ENCODE measurements at regions not wholly inside any gene's neighbourhood (a gene's known extent, or its start where the extent isn't known, plus 50 kb on each side); places are given as distances from the start of the nearest gene placed in this dataset.

DNA sequence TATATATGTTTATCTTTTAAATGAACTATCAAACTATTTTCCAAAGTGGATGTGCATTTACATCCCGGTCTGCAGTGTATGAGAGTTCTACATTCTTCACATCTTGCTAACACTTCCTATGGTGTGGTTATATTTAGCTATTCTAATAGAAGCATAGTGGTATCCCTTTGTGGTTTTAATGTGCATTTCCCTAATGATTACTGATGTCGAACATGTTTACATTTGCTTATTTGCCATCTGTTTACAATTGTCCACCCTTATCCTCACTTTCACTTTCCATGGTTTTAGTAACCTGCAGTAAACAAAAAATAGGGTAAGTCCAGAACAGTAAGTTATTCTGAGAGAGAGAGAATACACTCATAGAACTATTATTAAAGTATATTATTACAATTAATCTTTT, 360.5 kb upstream of the NAALADL2 start:
- intact Hi-C loops (cut with DNase I; ENCODE audit: low total_unique reads), result no loop called here
- Histone ChIP-seq H3K4me3 (no peak overlapping the region), H3K36me3 (no peaks in the 10 kb centered on the region), H3K27me3 (no peaks in the 10 kb centered on the region), H3K4me1 (peaks cover 0 to 4% of the 10 kb centered on the region in 2 donors), H3K9me3 (no peaks in the 10 kb centered on the region), H3K27ac (no peak overlapping the region)
- no peak for DNase-seq
- TF ChIP-seq, protein P1, sequence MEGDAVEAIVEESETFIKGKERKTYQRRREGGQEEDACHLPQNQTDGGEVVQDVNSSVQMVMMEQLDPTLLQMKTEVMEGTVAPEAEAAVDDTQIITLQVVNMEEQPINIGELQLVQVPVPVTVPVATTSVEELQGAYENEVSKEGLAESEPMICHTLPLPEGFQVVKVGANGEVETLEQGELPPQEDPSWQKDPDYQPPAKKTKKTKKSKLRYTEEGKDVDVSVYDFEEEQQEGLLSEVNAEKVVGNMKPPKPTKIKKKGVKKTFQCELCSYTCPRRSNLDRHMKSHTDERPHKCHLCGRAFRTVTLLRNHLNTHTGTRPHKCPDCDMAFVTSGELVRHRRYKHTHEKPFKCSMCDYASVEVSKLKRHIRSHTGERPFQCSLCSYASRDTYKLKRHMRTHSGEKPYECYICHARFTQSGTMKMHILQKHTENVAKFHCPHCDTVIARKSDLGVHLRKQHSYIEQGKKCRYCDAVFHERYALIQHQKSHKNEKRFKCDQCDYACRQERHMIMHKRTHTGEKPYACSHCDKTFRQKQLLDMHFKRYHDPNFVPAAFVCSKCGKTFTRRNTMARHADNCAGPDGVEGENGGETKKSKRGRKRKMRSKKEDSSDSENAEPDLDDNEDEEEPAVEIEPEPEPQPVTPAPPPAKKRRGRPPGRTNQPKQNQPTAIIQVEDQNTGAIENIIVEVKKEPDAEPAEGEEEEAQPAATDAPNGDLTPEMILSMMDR (IDR thresholded peaks at IDR 0.05), result no peak
- TF ChIP-seq POLR2A (IDR thresholded peaks at IDR 0.05), result no peak

DNA sequence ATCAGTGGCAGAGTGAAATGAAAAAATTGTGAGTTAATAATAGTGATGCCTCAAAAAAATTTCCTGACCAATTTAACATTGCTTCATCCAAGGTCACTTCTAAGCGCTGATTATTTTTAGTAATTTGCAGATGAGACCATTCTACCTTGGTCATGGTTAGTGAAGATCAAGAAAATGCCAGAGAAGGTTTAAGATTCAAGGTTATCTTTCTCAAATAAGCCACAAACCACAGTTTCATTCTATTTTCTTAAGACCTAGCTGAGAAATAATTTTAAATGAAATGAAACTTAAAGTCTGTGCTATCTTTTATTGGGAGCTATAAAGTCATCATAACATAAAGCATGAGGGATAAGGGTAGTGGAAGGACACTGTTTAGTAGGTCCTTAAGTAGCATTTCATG, 353.9 kb upstream of the NAALADL2 start:
- Histone ChIP-seq H3K36me3 (no peaks in the 10 kb centered on the region), H3K4me1 (no peaks in the 10 kb centered on the region), H3K27ac (no peak overlapping the region), H3K27me3 (no peaks in the 10 kb centered on the region), H3K9me3 (no peaks in the 10 kb centered on the region), H3K4me3 (no peak overlapping the region)
- TF ChIP-seq, protein P1 (IDR thresholded peaks at IDR 0.05), result no peak
- TF ChIP-seq POLR2A (IDR thresholded peaks at IDR 0.05), result no peak
- no peak for DNase-seq
- intact Hi-C loops (cut with DNase I; ENCODE audit: low total_unique reads), result no loop called here

DNA sequence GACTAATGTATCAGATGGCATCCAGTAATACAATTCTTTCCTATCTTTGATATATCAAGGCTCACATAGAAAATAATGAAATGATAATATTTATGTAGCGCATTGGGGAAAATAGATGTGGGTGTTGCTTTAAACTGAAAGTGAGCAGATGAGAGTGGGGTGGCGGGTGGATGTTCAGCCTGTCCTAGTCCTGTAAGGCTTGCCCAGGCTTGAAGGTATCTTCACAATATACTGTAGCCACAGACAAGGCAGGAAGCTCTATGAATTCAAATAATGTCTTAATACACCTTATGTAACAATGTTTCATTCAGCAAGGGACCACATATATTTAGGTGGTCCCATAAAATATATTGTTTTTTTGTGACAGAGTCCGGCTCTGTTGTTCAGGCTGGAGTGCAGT, 334.9 kb upstream of the NAALADL2 start:
- intact Hi-C loops (cut with DNase I; ENCODE audit: low total_unique reads), result no loop called here
- DNase-seq, result no peak
- Histone ChIP-seq H3K4me3 (no peak overlapping the region), H3K27me3 (no peaks in the 10 kb centered on the region), H3K9me3 (no peaks in the 10 kb centered on the region), H3K27ac (no peak overlapping the region), H3K4me1 (no peaks in the 10 kb centered on the region), H3K36me3 (no peaks in the 10 kb centered on the region)
- TF ChIP-seq POLR2A (IDR thresholded peaks at IDR 0.05), result no peak
- TF ChIP-seq, protein P1 (IDR thresholded peaks at IDR 0.05), result no peak

DNA sequence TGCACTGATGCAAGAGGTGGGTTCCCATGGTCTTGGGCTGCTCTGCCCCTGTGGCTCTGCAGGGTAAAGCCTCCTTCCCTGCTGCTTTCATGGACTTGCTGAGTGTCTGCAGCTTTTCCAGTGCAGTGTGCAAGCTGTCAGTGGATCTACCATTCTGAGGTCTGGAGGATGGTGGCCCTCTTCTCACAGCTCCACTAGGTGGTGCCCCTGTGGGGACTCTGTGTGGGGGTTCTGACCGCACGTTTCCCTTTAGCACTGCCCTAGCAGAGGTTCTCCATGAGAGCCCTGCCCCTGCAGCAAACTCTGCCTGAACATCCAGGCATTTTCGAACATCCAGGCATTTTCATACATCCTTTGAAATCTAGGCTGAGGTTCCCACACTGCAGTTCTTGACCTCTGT, 329.8 kb upstream of the NAALADL2 start:
- no peak for TF ChIP-seq POLR2A (IDR thresholded peaks at IDR 0.05)
- TF ChIP-seq, protein P1 (IDR thresholded peaks at IDR 0.05), result no peak

DNA sequence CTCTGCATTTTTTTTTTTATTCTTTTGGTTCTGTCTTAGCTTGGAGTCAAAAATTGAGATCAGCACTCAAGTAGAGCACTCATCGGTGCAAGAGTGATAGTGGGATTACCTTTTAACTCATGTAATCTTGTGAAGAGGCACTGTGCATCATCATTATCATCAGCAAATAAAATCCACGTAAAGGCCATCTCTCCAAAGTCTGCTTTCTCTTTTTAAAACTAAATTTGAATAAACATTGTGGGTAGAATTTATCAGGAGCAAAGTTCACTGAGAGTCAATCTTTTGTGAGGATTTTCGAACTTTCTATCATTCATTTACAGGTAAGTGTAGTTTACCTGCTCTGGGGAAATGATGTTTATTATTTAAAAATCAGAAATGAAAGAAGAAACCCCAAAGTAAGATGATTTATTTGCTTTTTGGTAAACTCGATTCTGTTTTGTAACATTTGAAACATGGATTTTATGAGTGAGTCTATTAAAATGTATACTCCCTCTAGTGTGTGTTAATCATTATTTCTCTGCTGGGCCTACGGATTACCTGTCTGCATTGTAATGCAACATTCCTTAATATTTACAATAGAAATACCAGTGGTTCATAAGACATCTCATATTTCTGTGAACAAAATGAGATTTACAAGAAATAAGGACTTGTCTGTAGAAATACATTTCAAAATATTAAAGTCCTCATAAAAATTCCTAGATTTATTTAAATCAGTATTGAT, 327.7 kb upstream of the NAALADL2 start:
- Histone ChIP-seq H3K4me3 (no peak overlapping the region), H3K36me3 (no peaks in the 10 kb centered on the region), H3K9me3 (no peaks in the 10 kb centered on the region), H3K4me1 (no peaks in the 10 kb centered on the region), H3K27ac (no peak overlapping the region), H3K27me3 (no peaks in the 10 kb centered on the region)
- intact Hi-C loops (cut with DNase I; ENCODE audit: low total_unique reads), result no loop called here
- no peak for DNase-seq
- TF ChIP-seq, protein P1 (IDR thresholded peaks at IDR 0.05), result no peak
- TF ChIP-seq POLR2A (IDR thresholded peaks at IDR 0.05), result no peak

More for the DNA sequence above, 329.8 kb upstream of the NAALADL2 start:
- no peaks in the 10 kb centered on the region for H3K27me3 ChIP-seq
- DNase-seq, result no peak
- intact Hi-C loops (cut with DNase I; ENCODE audit: low total_unique reads), result no loop called here
- H3K36me3 ChIP-seq, result no peaks in the 10 kb centered on the region
- no peak overlapping the region for H3K4me3 ChIP-seq
- no peaks in the 10 kb centered on the region for H3K9me3 ChIP-seq
- no peaks in the 10 kb centered on the region for H3K4me1 ChIP-seq
- H3K27ac ChIP-seq, result no peak overlapping the region
